HG03439 (cell line): ENCODE measurements at regions not wholly inside any gene's neighbourhood (a gene's known extent, or its start where the extent isn't known, plus 50 kb on each side); places are given as distances from the start of the nearest gene placed in this dataset.

Source experiments
- ATAC-seq: cut with Tn5 transposase; IDR thresholded peaks from one replicate; pipeline ENCODE4 v1.9.1; 2021; ENCODE audit warnings: mild to moderate bottlenecking, moderate library complexity; ENCODE audit not compliant: unreplicated experiment

DNA sequence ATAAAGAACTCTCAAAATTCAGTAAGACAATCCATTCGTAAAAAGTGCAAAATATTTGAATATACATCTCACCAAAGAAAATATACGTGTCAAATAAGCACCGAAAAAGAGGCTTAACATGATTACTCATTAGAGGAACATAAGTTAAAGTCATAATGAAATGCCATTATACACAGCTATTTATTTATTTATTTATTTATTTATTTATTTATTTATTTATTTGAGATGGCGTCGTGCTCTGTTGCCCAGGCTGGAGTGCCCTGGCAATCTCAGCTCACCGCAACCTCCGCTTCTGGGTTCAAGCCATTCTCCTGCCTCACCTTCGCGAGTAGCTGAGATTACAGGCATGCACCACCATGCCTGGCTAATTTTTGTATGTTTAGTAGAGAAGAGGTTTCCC lies 203.6 kb upstream of the UBASH3B start:
- no peak for ATAC-seq

- ATAC-seq = no peak
These were observed 213.9 kb upstream of the UBASH3B start for GRCh38 chr11:122441666-122442035.

GRCh38 chr11:122440811-122441665 lies 214.5 kb upstream of the UBASH3B start:
- no peak for ATAC-seq

GRCh38 chr11:122439866-122440810 lies 215.4 kb upstream of the UBASH3B start:
- no peak for ATAC-seq

DNA sequence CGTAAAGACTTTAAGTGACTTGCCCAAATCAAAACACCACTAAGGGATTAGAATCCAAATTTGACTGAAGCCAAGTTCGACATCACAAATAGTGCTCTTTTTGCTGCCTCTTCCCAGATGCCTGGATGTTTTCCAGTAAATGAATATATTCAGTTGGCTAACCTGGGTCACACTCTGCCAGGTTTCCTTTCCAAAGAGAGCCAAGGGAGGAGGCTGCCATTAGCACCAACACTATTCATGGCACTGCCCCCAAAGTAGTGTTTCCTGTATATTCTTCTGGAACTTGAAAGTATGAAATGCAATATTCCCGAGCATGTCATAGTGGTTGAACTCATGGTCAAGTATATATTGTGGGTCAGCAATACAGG lies 219.3 kb upstream of the UBASH3B start:
- ATAC-seq = no peak

- ATAC-seq = no peak
These were observed 219.9 kb upstream of the UBASH3B start for GRCh38 chr11:122435540-122436187.

DNA sequence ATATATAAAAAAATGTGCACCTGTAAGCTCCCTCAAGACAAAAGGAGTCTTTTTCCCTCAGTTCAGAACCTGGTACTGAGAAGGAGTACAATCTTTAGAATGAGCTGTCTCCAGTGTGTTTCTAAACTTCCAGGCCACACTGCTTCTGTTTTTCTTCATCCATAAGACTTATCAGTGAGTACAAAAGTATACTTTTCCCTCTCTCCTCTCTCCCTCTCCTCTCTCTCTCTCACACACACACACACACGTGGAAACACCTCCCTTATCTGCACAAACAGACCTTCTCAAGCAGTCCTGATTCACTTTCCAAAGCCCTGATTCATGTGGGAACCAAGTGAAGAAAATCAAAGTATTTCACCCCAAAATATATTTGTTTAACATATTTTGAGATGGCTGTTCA lies 220.7 kb upstream of the UBASH3B start:
- no peak for ATAC-seq

DNA sequence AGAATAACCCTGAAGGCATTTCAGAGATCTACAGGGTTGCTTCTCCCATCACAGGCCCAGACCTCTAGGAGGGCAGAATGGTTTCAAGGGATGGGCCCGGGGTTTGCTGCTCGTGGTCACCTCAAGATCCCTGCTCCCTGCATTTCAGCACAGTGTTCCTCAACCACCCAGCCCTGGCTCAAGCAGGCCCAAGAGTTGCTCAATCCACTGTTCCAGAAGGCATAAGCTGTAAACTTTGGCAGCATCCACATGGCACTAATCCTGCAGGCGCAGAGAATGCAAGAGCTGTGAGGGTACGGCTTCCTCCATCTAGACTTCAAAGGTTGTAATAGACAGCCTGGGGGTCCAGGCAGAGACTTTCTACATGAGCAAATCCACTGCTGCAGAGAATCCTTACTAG lies 225.0 kb upstream of the UBASH3B start:
- no peak for ATAC-seq

- ATAC-seq = no peak
These were observed 229.4 kb upstream of the UBASH3B start for GRCh38 chr11:122426073-122426472.

- ATAC-seq = no peak
These were observed 230.9 kb upstream of the UBASH3B start for GRCh38 chr11:122424636-122425035.

- ATAC-seq = no peak
These were observed 231.6 kb upstream of the UBASH3B start for GRCh38 chr11:122423886-122424285.

DNA sequence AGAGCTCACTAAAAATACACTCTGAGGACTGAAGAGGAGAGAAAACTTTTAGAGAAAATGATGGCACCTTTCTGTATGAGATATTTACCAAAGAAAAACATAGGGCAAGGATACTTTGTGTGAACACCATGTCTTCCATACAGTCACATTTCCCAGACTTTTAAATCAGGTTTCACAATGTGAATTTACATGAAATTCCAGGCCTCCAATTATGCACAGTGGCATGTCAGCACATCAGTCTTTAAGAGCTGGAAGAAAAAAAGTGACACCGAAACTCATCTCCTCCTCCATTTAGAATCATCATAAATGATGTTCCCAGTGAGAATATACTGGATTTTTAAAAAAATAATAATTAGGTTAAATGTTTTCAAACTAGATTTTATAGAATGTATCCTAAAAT lies 232.2 kb upstream of the UBASH3B start:
- ATAC-seq = no peak

GRCh38 chr11:122422682-122423081 lies 232.8 kb upstream of the UBASH3B start:
- no peak for ATAC-seq

GRCh38 chr11:122421702-122422101 lies 233.8 kb upstream of the UBASH3B start:
- ATAC-seq = no peak

DNA sequence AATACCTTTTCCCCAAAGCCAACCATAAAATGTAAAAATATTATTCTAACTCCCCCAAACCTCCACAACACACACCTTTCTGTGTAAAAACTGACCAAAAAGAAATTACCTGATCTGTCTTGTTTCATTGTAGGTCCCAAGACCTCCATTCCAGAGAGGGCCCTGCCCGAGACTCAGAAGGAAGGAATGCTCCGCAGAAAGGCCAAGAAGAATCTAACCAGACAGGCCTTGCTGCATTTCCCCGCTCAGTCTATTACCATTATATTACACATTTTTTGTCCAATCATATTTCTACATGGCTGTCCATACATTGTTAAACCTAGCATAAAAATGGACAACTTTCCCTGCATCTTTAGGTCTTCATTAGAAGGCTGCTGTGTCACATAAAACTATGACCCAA lies 237.5 kb upstream of the UBASH3B start:
- ATAC-seq = no peak

- no peak for ATAC-seq
These were observed 241.0 kb upstream of the UBASH3B start for GRCh38 chr11:122414406-122415018.

DNA sequence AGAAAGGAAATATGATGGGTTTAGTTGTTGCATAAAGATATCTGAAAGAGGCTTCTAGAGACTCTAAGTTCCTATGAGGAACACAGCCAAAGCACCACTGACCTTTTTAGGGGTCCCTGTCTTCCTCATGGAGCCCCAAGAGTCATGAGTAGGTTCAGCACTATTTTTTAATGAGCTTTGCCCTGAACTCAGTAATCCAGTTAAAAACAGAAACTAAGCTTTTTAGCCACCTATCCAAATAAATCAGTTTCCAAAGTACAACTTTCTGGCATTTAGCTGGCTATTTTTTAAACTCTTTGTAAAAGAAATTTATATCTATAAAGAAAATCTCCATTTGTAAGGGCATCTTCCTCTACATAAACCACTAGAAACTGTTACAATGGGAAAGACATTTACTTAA lies 241.8 kb upstream of the UBASH3B start:
- no peak for ATAC-seq

- ATAC-seq = no peak
These were observed 242.9 kb upstream of the UBASH3B start for GRCh38 chr11:122412581-122412980.

DNA sequence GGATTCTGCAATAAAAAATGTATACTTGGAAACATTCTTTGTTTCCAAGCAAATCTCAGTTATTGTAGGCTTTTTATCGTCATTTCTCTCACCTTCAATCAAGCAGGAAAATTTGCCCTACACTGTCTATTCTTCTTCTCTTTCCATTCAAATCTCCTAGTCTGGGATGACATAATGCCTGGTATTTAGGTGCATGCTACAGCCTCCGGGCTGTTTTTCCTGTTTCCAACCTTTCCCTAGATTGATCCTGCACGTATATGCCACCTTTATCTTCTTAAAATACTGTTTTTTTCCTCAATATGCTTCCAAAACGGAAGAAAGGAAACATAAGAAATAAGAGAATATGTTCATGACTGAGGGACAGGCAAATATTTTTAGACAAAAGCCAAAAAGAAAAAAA lies 249.1 kb upstream of the UBASH3B start:
- ATAC-seq = no peak

DNA sequence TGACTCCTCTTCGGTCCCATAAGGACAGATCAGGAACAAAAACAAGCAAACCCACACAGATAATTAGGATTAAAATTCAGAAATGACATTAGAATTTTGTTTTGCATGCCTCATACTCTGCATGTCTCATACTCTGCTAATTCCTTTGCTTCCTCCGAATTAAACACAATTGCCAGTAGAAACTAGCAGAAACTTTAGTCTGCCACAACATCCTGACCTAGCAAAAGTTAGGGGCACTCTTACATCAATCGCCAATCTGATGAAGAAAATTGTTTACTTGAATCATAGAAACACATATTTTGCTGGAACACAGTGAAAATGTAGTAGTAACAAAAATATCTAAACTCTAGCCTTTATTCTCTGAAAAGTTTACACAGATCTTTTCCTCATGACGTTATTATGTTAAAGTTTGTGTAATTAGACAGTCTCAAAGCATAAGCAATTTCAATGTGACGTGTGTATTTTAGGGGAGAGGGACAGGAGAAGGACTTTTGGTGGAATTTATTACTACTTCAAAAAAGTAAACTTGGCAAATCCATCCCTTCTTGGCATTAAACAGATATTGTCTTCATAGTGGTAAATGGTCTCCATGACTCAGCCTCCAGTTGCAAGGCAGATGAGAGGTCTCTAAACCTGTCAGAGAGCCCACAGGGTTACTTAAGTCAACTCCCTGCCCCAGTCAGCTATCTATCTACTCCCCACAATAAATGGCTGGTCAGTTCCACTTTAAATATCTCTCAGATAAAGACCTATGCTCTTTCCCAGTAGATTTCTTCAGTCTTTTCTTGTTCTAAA lies 249.8 kb upstream of the UBASH3B start:
- ATAC-seq = no peak
